Fibroblast of mammary gland (primary cell): ENCODE measurements at regions not wholly inside any gene's neighbourhood (a gene's known extent, or its start where the extent isn't known, plus 50 kb on each side); places are given as distances from the start of the nearest gene placed in this dataset.
A peak's percentile ranks its signal among the peaks of the same experiment; 100 is the strongest.

ENCODE experiments used
- DNase-seq: peaks from one replicate; pipeline ENCODE4 v3.0.0-alpha.2; 2010; ENCODE audit warnings: low read depth
- H3K4me3 ChIP-seq: 2 replicates; pipeline ENCODE4 v1.5.1; 2011; ENCODE audit warnings: low read depth, mild to moderate bottlenecking, low read length, moderate library complexity; ENCODE audit not compliant: control insufficient read depth
- CTCF ChIP-seq: conservative IDR thresholded peaks from 2 replicates; pipeline ENCODE4 v1.5.1; 2011; ENCODE audit warnings: low read depth, low read length, inconsistent platforms; ENCODE audit not compliant: control insufficient read depth, insufficient read depth

- TF ChIP-seq CTCF = no peak
- peak; percentile 44 for DNase-seq
- H3K4me3 ChIP-seq = no peak overlapping the region
Measured at GRCh38 chr3:55294557-55294956, 192.5 kb downstream of the WNT5A start.

GRCh38 chr3:55292360-55292759, 194.7 kb downstream of the WNT5A start:
- no peak overlapping the region for H3K4me3 ChIP-seq
- DNase-seq = no peak
- no peak for TF ChIP-seq CTCF

- no peak for TF ChIP-seq CTCF
- H3K4me3 ChIP-seq = no peak overlapping the region
- DNase-seq = no peak
Measured at GRCh38 chr3:55288657-55289056, 198.4 kb downstream of the WNT5A start.

- no peak for DNase-seq
- H3K4me3 ChIP-seq = no peak overlapping the region
- TF ChIP-seq CTCF = no peak
Measured at GRCh38 chr3:55286693-55287092, 200.4 kb downstream of the WNT5A start.

- DNase-seq = peak; percentile 55
- no peak for TF ChIP-seq CTCF
- H3K4me3 ChIP-seq = no peak overlapping the region
Measured at GRCh38 chr3:55285156-55285555, 201.9 kb downstream of the WNT5A start.

- TF ChIP-seq CTCF = no peak
- no peak for DNase-seq
- no peak overlapping the region for H3K4me3 ChIP-seq
Measured at GRCh38 chr3:55283441-55283925, 203.6 kb downstream of the WNT5A start.

- no peak overlapping the region for H3K4me3 ChIP-seq
- no peak for TF ChIP-seq CTCF
- no peak for DNase-seq
Measured at GRCh38 chr3:55282994-55283393, 204.1 kb downstream of the WNT5A start.
